GM12874 (cell line): ENCODE measurements at regions not wholly inside any gene's neighbourhood (a gene's known extent, or its start where the extent isn't known, plus 50 kb on each side); places are given as distances from the start of the nearest gene placed in this dataset.

ENCODE experiments used
- TF ChIP-seq, protein P1 (sequence below): IDR thresholded peaks from 2 replicates; pipeline ENCODE4 v1.5.1; 2011; ENCODE audit warnings: low read depth, mild to moderate bottlenecking, control low read depth, low read length, moderate library complexity; ENCODE audit not compliant: insufficient read depth

DNA sequence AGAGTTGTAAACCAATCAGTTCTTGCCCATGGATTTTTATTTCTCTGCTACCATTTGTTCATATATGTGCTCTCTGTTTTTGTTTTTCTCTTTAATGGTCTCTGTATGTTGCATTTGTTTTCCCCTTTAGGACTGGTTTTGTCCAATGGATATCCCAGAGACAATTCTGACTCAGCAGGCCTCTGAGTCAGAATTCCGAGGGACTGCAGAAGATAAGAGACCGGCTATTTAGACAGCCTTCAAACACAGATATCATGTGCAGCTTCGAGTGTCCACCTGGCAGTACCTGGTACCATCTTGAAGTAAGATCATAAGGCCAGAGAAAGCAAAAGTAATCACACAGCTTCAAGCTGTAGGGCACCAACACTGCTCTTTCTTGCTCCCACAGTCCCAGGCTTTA is 125.5 kb downstream of the ELOVL4 start:
- TF ChIP-seq, protein P1, sequence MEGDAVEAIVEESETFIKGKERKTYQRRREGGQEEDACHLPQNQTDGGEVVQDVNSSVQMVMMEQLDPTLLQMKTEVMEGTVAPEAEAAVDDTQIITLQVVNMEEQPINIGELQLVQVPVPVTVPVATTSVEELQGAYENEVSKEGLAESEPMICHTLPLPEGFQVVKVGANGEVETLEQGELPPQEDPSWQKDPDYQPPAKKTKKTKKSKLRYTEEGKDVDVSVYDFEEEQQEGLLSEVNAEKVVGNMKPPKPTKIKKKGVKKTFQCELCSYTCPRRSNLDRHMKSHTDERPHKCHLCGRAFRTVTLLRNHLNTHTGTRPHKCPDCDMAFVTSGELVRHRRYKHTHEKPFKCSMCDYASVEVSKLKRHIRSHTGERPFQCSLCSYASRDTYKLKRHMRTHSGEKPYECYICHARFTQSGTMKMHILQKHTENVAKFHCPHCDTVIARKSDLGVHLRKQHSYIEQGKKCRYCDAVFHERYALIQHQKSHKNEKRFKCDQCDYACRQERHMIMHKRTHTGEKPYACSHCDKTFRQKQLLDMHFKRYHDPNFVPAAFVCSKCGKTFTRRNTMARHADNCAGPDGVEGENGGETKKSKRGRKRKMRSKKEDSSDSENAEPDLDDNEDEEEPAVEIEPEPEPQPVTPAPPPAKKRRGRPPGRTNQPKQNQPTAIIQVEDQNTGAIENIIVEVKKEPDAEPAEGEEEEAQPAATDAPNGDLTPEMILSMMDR: no peak

DNA sequence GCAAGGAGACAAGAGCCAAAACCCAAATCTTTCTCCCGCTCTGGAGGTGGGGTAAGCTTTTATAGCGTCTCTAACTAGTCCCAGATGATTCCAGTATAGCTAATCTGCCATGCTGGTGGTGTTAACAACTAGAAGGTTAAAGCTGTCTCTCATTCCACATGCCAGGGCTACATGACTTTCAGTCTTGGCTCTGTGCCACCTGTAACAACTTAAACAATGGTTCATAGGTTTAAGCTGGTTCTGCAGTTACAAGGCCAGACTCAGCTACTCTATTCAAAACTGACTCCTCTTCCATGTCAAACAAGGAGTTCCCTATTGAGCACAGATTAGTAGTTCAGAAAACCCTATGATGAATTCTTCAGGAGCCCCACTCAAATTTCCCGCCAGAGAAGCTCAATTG is 128.9 kb downstream of the ELOVL4 start:
- TF ChIP-seq, protein P1: no peak

DNA sequence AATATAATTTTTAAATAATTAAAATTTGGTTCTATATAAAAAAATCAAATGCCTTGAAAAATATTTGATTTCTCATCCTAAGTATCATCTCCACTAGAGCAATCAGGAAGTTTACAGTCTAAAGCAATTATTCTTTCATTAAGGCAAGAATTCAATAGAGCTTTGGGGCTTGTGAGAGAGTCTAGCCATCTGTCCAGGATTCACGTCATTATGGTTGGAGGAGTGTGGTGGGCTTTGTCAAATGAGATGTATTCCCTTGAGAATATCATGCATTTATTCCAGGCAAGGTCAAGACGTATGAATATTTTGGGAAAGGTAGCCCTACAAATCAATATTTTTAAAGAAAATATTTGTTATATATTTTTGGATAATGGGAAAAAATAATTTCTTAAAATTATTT is 132.4 kb downstream of the ELOVL4 start:
- TF ChIP-seq, protein P1: no peak

DNA sequence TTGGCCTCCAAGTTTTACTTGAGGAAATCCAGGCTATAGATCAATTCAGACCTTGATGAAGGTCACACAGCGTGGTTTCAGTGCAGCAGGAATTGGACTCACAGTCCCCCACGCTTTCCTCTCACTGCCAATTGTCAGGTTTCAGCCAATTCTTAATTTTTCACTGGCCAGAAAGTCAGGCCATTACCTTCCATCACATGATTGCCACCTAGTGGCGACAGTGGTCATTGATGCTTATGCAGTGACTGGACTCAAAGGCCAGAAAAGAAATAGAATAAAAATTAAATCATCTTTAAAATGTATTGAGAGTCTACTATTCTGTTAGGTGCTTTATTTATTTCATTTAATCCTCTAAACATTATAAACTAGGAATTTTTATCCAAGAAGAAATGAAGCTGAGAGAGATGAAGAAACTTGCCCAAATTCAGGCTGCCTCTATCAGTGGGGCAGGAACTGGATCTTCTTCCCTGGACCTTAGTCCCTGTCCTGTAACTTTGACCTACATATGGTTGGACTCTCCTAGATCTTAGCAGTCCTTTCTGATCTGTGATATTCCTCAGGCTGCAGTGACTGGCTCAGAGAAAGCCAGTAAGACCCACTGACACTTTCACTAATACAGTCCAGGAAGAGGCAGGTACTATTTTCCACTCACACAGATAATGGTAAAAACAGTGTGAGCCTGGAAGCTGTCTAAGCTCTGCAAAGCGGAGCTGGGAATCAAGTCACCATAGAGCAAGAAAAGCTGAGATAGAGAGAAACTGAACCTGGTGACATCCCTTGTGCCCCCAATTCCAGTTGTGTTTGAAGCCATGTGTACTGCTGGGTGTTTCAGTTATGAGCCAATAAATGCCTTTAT is 133.3 kb downstream of the ELOVL4 start:
- TF ChIP-seq, protein P1: peak; percentile 77

GRCh38 chr6:79813143-79813850 is 134.1 kb downstream of the ELOVL4 start:
- TF ChIP-seq, protein P1: no peak

- TF ChIP-seq, protein P1: no peak
Observed at GRCh38 chr6:79812195-79812594, 135.2 kb downstream of the ELOVL4 start.

GRCh38 chr6:79810871-79811270 is 136.5 kb downstream of the ELOVL4 start:
- TF ChIP-seq, protein P1: no peak
